ENCODE measurements at regions not wholly inside any gene's neighbourhood (a gene's known extent, or its start where the extent isn't known, plus 50 kb on each side); places are given as distances from the start of the nearest gene placed in this dataset.

GRCh38 chrX:74178536-74178935, 125.4 kb upstream of the ZCCHC13 start:
- TF ChIP-seq REST (IDR thresholded peaks at IDR 0.05; ENCODE audit: insufficient read depth in 1 of 2, low read depth in 2 of 2, low read length in 2 of 2) (no peak), TAF1 (IDR thresholded peaks at IDR 0.05; ENCODE audit: borderline replicate concordance, insufficient read depth, low read length) (no peak), POLR2AphosphoS5 (IDR thresholded peaks at IDR 0.05; ENCODE audit: low read depth, low read length) (no peak), FOXP2 (optimal IDR thresholded peaks at IDR 0.05; ENCODE audit: borderline replicate concordance, extremely low read depth, extremely low read length, insufficient read depth) (no peak), SIN3A (IDR thresholded peaks at IDR 0.05; ENCODE audit: borderline replicate concordance, insufficient read depth, low read length) (no peak)

- TF ChIP-seq FOXP2 (optimal IDR thresholded peaks at IDR 0.05; ENCODE audit: borderline replicate concordance, extremely low read depth, extremely low read length, insufficient read depth) = no peak
- no peak for TF ChIP-seq TAF1 (IDR thresholded peaks at IDR 0.05; ENCODE audit: borderline replicate concordance, insufficient read depth, low read length)
- TF ChIP-seq POLR2AphosphoS5 (IDR thresholded peaks at IDR 0.05; ENCODE audit: low read depth, low read length) = no peak
- no peak for TF ChIP-seq REST (IDR thresholded peaks at IDR 0.05; ENCODE audit: insufficient read depth in 1 of 2, low read depth in 2 of 2, low read length in 2 of 2)
Observed at GRCh38 chrX:74171465-74171864, 132.5 kb upstream of the ZCCHC13 start.

- TF ChIP-seq SIN3A (IDR thresholded peaks at IDR 0.05; ENCODE audit: borderline replicate concordance, insufficient read depth, low read length) (no peak), TAF1 (IDR thresholded peaks at IDR 0.05; ENCODE audit: borderline replicate concordance, insufficient read depth, low read length) (no peak), FOXP2 (optimal IDR thresholded peaks at IDR 0.05; ENCODE audit: borderline replicate concordance, extremely low read depth, extremely low read length, insufficient read depth) (no peak), REST (IDR thresholded peaks at IDR 0.05; ENCODE audit: insufficient read depth in 1 of 2, low read depth in 2 of 2, low read length in 2 of 2) (no peak), POLR2AphosphoS5 (IDR thresholded peaks at IDR 0.05; ENCODE audit: low read depth, low read length) (no peak)
Observed at GRCh38 chrX:74162199-74162598, 141.8 kb upstream of the ZCCHC13 start.

GRCh38 chrX:74160816-74161215, 143.2 kb upstream of the ZCCHC13 start:
- TF ChIP-seq SIN3A (IDR thresholded peaks at IDR 0.05; ENCODE audit: borderline replicate concordance, insufficient read depth, low read length) (no peak), REST (IDR thresholded peaks at IDR 0.05; ENCODE audit: insufficient read depth in 1 of 2, low read depth in 2 of 2, low read length in 2 of 2) (no peak), POLR2AphosphoS5 (IDR thresholded peaks at IDR 0.05; ENCODE audit: low read depth, low read length) (no peak), TAF1 (IDR thresholded peaks at IDR 0.05; ENCODE audit: borderline replicate concordance, insufficient read depth, low read length) (no peak)

- TF ChIP-seq TAF1 (IDR thresholded peaks at IDR 0.05; ENCODE audit: borderline replicate concordance, insufficient read depth, low read length) (no peak), FOXP2 (optimal IDR thresholded peaks at IDR 0.05; ENCODE audit: borderline replicate concordance, extremely low read depth, extremely low read length, insufficient read depth) (no peak), REST (IDR thresholded peaks at IDR 0.05; ENCODE audit: insufficient read depth in 1 of 2, low read depth in 2 of 2, low read length in 2 of 2) (no peak), POLR2AphosphoS5 (IDR thresholded peaks at IDR 0.05; ENCODE audit: low read depth, low read length) (no peak), SIN3A (IDR thresholded peaks at IDR 0.05; ENCODE audit: borderline replicate concordance, insufficient read depth, low read length) (no peak)
Observed at GRCh38 chrX:74160358-74160757, 143.6 kb upstream of the ZCCHC13 start.
